ENCODE measurements at regions not wholly inside any gene's neighbourhood (a gene's known extent, or its start where the extent isn't known, plus 50 kb on each side); places are given as distances from the start of the nearest gene placed in this dataset.
"Not testable (repeated sequence)": the region's sequence is repeated elsewhere in the genome, so short reads cannot be mapped to it uniquely, and the experiment has no call there.

DNA sequence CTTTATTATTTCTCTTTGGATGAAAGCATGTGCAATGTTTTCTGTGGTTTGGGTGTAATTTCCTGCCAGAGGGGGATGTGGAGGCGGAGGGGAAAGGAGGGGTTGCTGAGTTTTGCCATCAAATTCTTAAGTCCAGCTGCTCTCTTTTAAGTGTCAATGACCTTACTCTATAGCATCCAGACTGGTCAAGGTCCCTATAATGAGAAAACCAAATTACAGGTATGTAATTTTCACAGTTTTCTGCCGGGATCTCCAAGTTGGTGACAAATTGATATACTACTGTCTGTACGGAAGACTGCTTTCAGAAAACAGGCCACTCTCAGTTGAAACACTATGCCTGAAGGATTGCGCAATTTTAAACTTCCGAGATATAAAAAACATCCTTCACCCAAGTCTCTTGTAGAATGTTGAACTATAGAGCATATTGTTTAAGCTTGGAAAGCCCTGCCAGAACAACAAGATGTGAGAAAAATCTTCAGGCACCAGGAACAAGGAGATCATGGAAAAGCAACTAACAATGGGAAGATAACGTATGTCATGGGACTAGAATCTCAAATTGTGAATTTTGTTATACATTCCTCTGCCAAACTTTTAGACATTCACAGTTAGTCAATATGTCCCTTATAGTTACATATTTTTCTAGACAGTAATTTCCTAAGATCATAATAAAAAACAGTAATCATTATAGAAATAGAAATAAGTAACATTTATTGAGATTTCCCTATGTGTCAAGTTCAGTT lies 300.7 kb upstream of the SATB1 start:
- DNase-seq: no peak

GRCh38 chr3:18724456-18724855 lies 299.3 kb upstream of the SATB1 start:
- DNase-seq: no peak

DNA sequence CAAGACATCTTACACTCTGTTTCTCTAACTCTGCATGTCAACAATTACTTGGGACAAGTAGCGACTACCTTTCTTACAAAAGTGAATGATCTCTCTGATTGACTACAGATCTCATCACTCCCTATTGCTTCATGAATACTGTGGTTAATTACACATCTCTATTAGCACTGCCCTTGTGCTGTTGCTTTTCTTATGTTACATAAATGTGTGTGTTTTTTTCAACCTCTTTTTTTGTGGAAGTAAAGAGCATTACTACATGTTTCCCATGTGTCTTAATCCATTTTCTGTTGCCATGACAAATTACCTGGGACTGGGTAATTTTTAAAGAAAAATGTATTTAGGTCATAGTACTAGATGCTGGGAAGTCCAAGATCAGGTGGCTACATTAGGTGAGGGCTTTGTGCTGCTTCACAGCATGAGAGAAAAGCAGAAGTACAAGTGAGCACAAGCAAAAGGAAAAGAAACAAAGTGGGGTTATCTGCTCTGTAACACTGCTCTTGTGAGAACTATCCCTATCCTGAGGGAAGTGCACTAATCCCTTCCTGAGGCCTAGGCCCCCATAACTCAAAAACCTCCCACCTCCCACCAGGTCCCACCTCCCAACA lies 298.2 kb upstream of the SATB1 start:
- DNase-seq: no peak

GRCh38 chr3:18720543-18720942 lies 295.4 kb upstream of the SATB1 start:
- no peak for DNase-seq

- no peak for DNase-seq
Measured at GRCh38 chr3:18717598-18717997, 292.5 kb upstream of the SATB1 start.

DNA sequence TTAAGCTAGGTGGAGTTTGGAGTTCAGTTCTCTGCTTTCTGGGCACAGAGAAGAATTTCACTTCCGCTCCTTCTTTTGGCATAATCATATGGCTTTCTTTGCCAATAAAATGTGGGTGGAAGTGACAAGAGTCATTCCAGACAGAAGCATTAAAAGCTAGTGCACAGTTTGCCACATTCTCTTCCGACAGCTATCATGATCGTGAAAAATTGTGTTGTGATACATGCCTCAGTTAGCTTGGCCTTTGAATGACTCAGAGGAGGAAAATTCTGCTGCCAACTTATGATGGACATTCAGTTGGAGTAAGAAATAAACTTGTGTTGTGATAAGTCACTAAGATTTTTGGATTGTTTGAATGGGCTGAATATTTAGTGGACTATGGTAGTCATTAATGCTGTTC lies 291.7 kb upstream of the SATB1 start:
- DNase-seq: no peak

GRCh38 chr3:18716101-18716500 lies 291.0 kb upstream of the SATB1 start:
- DNase-seq: no peak

GRCh38 chr3:18715208-18715607 lies 290.1 kb upstream of the SATB1 start:
- no peak for DNase-seq

DNA sequence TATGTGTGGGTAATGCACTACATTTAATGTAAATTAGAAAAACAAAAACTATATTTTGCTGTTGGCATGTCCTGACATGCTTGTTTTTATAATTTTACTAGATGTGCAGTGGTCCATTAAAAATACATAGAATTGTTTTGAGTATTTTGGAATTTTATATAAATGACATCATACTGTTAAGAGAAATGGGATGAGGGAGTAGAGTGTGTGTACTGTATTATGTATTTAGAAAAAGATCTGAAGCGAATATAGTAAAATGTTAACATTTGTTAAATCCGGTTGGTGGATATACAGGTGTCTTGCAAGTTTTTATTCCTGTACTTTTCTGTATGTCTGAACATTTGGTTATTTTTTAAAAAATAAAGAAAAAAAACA lies 288.4 kb upstream of the SATB1 start:
- DNase-seq: no peak

- no peak for DNase-seq
Measured at GRCh38 chr3:18712713-18713576, 287.8 kb upstream of the SATB1 start.

- DNase-seq: no peak
Measured at GRCh38 chr3:18704326-18704725, 279.2 kb upstream of the SATB1 start.

DNA sequence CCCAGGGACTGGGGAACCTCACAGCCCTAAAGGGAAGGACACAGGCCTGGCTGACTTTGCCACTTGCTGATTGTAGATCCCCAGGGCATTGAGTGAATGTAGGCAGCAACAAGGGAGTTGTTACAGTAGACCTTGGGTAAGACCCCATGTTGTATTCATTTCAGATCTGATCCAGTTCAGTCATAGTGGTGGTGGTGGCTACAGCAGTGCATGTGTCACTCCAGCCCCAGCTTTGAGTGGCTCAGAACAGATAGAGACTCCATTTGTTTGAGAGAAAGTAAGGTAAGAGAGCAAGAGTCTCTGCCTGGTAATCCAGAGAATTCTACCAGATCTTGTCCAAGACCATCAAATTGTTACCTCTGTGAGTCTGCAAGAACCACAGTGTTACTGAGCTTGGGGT lies 278.7 kb upstream of the SATB1 start:
- no peak for DNase-seq

GRCh38 chr3:18693588-18694329 lies 268.6 kb upstream of the SATB1 start:
- not testable (repeated sequence) for DNase-seq

DNA sequence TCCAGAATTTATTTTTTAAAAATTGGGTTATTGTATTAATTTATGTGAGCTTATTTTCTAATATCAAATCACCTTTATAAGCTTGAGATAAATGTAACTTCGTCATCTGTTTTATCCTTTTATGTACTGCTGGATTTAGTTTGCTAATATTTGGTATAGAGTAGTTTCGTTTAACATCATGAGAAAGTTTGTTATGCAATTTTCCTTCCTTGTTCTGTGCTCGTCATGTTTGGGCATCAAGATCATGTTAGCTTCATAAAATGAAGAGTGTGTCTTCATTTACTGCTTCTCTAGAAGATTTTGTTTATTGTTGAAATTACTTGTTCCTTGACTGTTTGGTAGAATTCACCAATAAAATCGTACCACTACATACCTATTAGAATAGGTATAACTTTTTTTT lies 262.1 kb upstream of the SATB1 start:
- DNase-seq: no peak

GRCh38 chr3:18683900-18684299 lies 258.8 kb upstream of the SATB1 start:
- no peak for DNase-seq

DNA sequence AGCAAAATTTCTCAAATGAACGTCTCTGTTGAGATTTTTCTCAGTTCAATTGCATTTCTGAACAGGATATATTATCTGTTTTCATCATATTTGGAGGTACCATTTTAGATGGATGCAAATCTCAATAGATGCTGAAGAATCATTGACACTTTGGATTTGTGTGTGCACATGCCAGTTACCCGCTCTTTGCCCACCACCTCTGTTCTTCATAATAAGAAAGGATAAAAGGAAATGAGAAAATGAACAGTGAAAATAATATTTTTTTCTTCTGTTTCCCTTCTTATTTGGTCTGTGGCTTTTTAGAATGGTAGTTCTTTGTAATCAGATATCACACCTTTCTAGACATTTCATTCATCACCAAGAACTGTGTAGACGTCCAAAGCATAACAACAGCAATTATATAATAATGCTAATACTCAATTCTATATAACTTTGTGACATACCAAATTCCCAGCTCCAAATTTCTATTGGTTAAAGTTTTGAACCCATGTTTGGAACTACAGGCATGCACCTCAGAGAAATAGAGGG lies 256.7 kb upstream of the SATB1 start:
- DNase-seq: no peak

- DNase-seq: no peak
Measured at GRCh38 chr3:18680758-18681157, 255.6 kb upstream of the SATB1 start.

- no peak for DNase-seq
Measured at GRCh38 chr3:18679238-18679637, 254.1 kb upstream of the SATB1 start.

- no peak for DNase-seq
Measured at GRCh38 chr3:18675197-18675596, 250.1 kb upstream of the SATB1 start.

GRCh38 chr3:18672561-18672960 lies 247.4 kb upstream of the SATB1 start:
- DNase-seq: no peak

DNA sequence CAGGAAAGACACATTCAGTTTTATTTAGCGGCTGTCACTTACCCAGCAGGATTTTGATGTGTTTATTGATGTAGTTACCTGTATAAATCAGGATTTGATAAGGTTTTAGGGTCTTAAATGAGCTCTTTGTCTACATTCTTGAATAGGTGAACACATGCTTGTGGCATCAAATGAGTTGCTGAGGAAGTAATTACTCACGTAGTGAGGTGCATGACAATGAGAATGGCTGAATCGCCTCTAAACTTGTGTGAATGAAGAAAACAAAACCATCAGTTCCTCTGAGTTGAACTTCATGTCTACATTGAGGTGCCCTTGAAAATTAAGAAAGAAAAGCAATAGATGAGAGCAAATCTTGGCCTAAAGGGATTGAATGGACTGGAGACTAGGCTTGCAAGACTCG lies 245.6 kb upstream of the SATB1 start:
- no peak for DNase-seq

DNA sequence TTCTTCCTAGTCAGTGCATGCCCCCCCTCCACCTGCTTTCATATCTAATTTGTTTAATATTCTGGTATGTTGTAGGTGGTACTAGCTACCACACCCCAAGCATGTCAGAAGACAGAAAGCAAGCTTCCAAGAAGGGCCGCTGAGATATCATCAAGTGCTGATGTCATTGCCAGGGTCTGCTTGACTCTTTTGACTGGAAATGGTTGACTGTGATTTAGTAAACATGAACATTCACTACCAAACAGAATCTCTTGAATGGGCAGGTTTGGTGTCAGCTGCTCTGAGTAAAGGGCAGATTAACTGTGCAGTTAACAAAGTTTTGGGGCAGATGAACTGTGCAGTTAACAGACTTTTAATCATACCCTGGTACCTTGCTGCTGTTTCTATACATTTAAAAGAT lies 244.2 kb upstream of the SATB1 start:
- DNase-seq: no peak

DNA sequence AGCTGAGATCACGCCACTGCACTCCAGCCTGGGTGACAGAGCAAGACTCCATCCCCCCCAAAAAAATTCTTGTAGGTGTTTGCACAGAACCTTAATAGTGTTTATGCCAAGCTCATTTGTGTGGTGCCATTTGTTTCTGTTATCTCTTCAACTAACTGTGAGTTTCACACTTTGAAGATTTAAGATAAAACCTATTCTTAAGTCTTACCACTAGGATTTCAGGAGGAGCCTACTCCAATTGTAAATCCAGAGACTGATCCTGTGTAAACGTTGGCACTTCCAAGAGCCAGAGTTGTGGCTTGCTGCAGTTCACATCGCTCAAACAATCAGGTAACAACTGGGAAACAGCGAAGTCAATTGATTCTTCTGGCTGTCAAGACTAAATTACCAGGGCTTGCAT lies 242.4 kb upstream of the SATB1 start:
- DNase-seq: no peak

All from NCI-H345 (cell line).